A673 (cell line): ENCODE measurements at regions not wholly inside any gene's neighbourhood (a gene's known extent, or its start where the extent isn't known, plus 50 kb on each side); places are given as distances from the start of the nearest gene placed in this dataset.

Experiments used
- BruUV-seq: library from RNA; stranded (reverse); fragments of 400-500 nt; replicated peaks from 2 replicates; lab custom pipeline; 2021; lab: Mats Ljungman, UMichigan
- CTCF ChIA-PET: fragments of 300-600 bp; sonication (Branson Sonifier 250); formaldehyde crosslinking; loops from one replicate; lab custom pipeline; 2022; ENCODE audit warnings: antibody characterized with exemption; lab: Charles Lee
- POLR2A ChIA-PET: fragments of 300-600 bp; sonication (Branson Sonifier 250); formaldehyde crosslinking; loops from one replicate; lab custom pipeline; 2022; ENCODE audit warnings: antibody characterized with exemption; ENCODE audit not compliant: low non-redundant PET; lab: Charles Lee
- DNase-seq: peaks from one replicate; pipeline ENCODE4 v3.0.0-alpha.2; 2015; ENCODE audit warnings: low spot score
- H3K27ac ChIP-seq: fragments of 200-600 bp; sonication (generic); 2 replicates; pipeline ENCODE4 v1.5.1; 2016; ENCODE audit warnings: mixed run types, low read depth, mild to moderate bottlenecking, mixed read lengths, antibody characterized with exemption, low read length; ENCODE audit not compliant: poor library complexity, severe bottlenecking
- H3K27me3 ChIP-seq: fragments of 200-600 bp; sonication (generic); replicated peaks from 2 replicates; pipeline ENCODE4 v1.6.1; 2017; ENCODE audit warnings: mixed run types, low read depth, mild to moderate bottlenecking, mixed read lengths, antibody characterized with exemption, low read length; ENCODE audit not compliant: insufficient read depth, poor library complexity
- H3K36me3 ChIP-seq: fragments of 200-600 bp; sonication (generic); 2 replicates; pipeline ENCODE4 v1.6.1; 2016; ENCODE audit warnings: mixed run types, mild to moderate bottlenecking, mixed read lengths, antibody characterized with exemption, low read length; ENCODE audit not compliant: insufficient read depth, poor library complexity, severe bottlenecking
- H3K4me1 ChIP-seq: fragments of 200-600 bp; sonication (generic); 2 replicates; pipeline ENCODE4 v1.6.1; 2017; ENCODE audit warnings: mixed run types, mild to moderate bottlenecking, mixed read lengths, antibody characterized with exemption, low read length; ENCODE audit not compliant: insufficient read depth, poor library complexity, severe bottlenecking
- H3K4me3 ChIP-seq: fragments of 200-600 bp; sonication (generic); 2 replicates; pipeline ENCODE4 v1.5.1; 2016; ENCODE audit warnings: low read depth, mixed run types, mild to moderate bottlenecking, mixed read lengths, low read length; ENCODE audit not compliant: poor library complexity, severe bottlenecking
- H3K9me3 ChIP-seq: fragments of 200-600 bp; sonication (generic); 2 replicates; pipeline ENCODE4 v1.6.1; 2016; ENCODE audit warnings: mixed run types, low read depth, mild to moderate bottlenecking, mixed read lengths, antibody characterized with exemption, low read length; ENCODE audit not compliant: poor library complexity, severe bottlenecking
- CTCF ChIP-seq: fragments of 300-800, 200-600 bp; sonication (generic); conservative IDR thresholded peaks from 2 replicates; pipeline ENCODE4 v1.5.1; 2017; ENCODE audit warnings: low read depth, mild to moderate bottlenecking, antibody characterized with exemption, low read length, moderate library complexity, mixed read lengths
- EZH2 ChIP-seq: fragments of 200-600 bp; sonication (generic); IDR thresholded peaks from 2 replicates; pipeline ENCODE4 v1.6.1; 2017; ENCODE audit warnings: borderline replicate concordance, low read depth, mild to moderate bottlenecking, mixed read lengths, antibody characterized with exemption, low read length; ENCODE audit not compliant: poor library complexity, severe bottlenecking
- intact Hi-C: fragments of 100-400 bp; cut with micrococcal nuclease; formaldehyde crosslinking; loops from one replicate; pipeline ENCODE4 v1.10.0; 2022; ENCODE audit not compliant: unreplicated experiment

DNA sequence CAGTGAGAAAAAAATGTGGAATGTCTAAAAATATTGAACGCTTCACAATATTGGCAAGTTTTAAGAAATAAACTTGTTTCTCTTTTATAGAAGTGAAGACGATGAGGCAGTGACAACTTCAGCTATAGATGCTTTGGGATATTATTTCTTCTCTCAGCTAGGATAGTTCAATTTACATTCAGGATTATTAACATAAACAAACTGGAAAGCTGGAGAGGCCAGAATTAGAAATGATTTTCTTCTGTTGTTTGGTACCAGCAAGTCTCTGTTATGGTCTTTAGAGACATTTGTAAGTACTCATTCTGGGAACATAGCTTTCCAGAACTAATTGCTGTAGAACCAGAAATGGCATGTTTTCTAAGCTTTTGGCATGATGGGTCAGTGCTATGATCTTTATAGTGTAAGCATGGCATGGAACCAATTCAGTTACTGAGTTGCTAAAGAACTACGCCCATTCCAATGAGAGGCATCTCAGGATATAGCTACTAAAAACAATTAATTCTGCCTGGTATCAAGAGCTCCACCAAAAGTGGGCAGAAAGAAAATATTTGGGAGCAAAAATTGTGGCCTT is 599.5 kb upstream of the B3GALT2 start:
- H3K27ac ChIP-seq, result no peak overlapping the region
- intact Hi-C loops, result no loop called here
- H3K4me1 ChIP-seq, result no peaks in the 10 kb centered on the region
- H3K9me3 ChIP-seq, result no peaks in the 10 kb centered on the region
- no peak overlapping the region for H3K4me3 ChIP-seq
- no peak for DNase-seq
- POLR2A ChIA-PET, result no interaction called here
- TF ChIP-seq EZH2 (no peak), CTCF (no peak)
- H3K36me3 ChIP-seq, result no peaks in the 10 kb centered on the region
- no TSS peak for BruUV-seq
- CTCF ChIA-PET, result no interaction called here
- no peaks in the 10 kb centered on the region for H3K27me3 ChIP-seq

GRCh38 chr1:193774536-193775323 is 588.3 kb upstream of the B3GALT2 start:
- Histone ChIP-seq H3K27me3 (no peaks in the 10 kb centered on the region), H3K27ac (no peak overlapping the region), H3K4me1 (peaks cover 3% of the 10 kb centered on the region), H3K9me3 (no peaks in the 10 kb centered on the region), H3K4me3 (no peak overlapping the region), H3K36me3 (no peaks in the 10 kb centered on the region)
- POLR2A ChIA-PET, result no interaction called here
- DNase-seq, result no peak
- intact Hi-C loops, result no loop called here
- CTCF ChIA-PET, result no interaction called here
- no TSS peak for BruUV-seq
- TF ChIP-seq EZH2 (no peak), CTCF (no peak)

DNA sequence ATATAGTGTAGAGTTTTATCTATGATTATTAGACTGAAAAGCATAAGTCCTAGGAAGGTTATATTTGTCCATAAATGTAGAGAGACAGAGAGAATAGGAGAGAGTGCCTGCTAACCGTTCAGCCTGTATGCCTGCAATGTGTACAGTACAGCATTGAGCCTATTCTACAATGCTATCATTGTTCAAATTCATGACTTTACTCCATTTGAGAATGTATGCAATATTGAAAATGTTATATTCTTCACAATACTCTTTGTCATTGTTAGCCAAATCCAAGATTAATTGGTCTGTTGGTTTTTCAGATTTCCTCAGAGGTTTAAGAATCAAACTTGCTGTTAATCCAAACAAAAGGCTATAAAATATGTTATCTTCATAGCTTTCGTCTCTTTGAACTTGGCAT is 585.2 kb upstream of the B3GALT2 start:
- ChIA-PET POLR2A (no interaction called here), CTCF (no interaction called here)
- BruUV-seq, result no TSS peak
- no peak overlapping the region for H3K27ac ChIP-seq
- H3K9me3 ChIP-seq, result no peaks in the 10 kb centered on the region
- no peak overlapping the region for H3K4me3 ChIP-seq
- H3K36me3 ChIP-seq, result no peaks in the 10 kb centered on the region
- no peak for DNase-seq
- intact Hi-C loops, result no loop called here
- H3K4me1 ChIP-seq, result peaks cover 3% of the 10 kb centered on the region
- no peak for TF ChIP-seq CTCF
- TF ChIP-seq EZH2, result no peak
- no peaks in the 10 kb centered on the region for H3K27me3 ChIP-seq
